ENCODE measurements at regions not wholly inside any gene's neighbourhood (a gene's known extent, or its start where the extent isn't known, plus 50 kb on each side); places are given as distances from the start of the nearest gene placed in this dataset.
A peak's percentile ranks its signal among the peaks of the same experiment; 100 is the strongest.

DNA sequence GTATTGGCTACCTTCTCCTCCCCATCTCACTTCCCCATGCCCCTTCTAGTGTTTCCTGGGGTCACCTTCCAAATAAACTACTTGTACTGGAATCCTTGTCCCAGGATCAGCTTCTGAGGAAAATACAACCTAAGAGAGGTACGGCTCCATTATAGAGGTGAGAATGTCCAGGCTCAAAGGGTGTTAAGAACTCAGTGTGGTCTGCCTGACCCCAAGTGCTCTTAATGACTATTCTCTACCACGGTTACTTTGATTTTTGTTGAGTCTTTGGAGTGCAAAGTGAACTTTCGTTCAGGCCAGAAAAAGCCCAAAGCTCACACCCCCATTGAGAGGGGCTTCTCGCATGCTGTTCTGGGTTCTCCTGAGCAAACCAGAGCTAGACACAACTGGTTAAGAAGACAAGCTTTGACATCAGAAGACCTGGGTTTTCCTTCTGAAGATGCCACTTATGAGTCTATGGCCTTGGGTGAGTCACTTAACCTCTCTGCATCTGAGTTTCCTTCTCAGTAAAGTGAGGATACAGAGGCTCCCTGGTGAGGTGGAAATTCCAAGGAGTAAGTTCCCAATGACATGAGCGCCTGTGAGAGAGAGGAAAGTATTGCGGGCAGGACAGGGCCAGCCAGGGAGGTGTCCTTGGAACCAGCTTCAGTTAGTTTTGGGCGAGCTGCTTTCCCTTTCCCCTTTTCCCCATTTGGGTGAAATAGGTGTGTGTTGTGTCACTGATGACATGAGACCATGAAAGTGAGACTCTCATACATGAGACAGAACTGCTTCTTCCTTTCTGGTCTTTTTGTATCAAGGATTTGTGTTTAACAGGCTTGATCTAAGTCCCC, 475.0 kb upstream of the PROK2 start:
- H3K4me3 Mint-ChIP-seq: no peak overlapping the region
- peaks cover 10% of the 10 kb centered on the region for H3K4me1 Mint-ChIP-seq
- WGBS, 2 experiments (ENCODE audit: insufficient coverage in 1 of 2, insufficient read length in 1 of 2): 90 to 100% methylated on average over 3 to 7 of the region's 7 CpGs
- no peak overlapping the region for H3K27ac ChIP-seq (ENCODE audit: low read depth, low read length)
- peak; percentile 50 for DNase-seq
- H3K4me1 ChIP-seq (ENCODE audit: control insufficient read depth, insufficient read depth, low read length): no peaks in the 10 kb centered on the region
- no peak overlapping the region for H3K27ac Mint-ChIP-seq
- no peaks in the 10 kb centered on the region for H3K9me3 ChIP-seq (ENCODE audit: control insufficient read depth, low read length)
- TF ChIP-seq, protein P1, sequence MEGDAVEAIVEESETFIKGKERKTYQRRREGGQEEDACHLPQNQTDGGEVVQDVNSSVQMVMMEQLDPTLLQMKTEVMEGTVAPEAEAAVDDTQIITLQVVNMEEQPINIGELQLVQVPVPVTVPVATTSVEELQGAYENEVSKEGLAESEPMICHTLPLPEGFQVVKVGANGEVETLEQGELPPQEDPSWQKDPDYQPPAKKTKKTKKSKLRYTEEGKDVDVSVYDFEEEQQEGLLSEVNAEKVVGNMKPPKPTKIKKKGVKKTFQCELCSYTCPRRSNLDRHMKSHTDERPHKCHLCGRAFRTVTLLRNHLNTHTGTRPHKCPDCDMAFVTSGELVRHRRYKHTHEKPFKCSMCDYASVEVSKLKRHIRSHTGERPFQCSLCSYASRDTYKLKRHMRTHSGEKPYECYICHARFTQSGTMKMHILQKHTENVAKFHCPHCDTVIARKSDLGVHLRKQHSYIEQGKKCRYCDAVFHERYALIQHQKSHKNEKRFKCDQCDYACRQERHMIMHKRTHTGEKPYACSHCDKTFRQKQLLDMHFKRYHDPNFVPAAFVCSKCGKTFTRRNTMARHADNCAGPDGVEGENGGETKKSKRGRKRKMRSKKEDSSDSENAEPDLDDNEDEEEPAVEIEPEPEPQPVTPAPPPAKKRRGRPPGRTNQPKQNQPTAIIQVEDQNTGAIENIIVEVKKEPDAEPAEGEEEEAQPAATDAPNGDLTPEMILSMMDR (conservative IDR thresholded peaks at IDR 0.05): no peak
- H3K9me3 Mint-ChIP-seq: no peaks in the 10 kb centered on the region
- no peak overlapping the region for H3K9ac ChIP-seq (ENCODE audit: extremely low read depth, low read length, poor library complexity, severe bottlenecking)
- H3K27me3 ChIP-seq (ENCODE audit: control insufficient read depth, insufficient read depth, low read length, poor library complexity, severe bottlenecking): peaks cover 57% of the 10 kb centered on the region
- H3K4me3 ChIP-seq (ENCODE audit: low read length): no peak overlapping the region
- peaks cover 54% of the 10 kb centered on the region for H3K27me3 Mint-ChIP-seq (ENCODE audit: insufficient read depth)
- no peaks in the 10 kb centered on the region for H3K36me3 ChIP-seq (ENCODE audit: control insufficient read depth, insufficient read depth, low read length)
- H3K36me3 Mint-ChIP-seq (ENCODE audit: low read depth): no peaks in the 10 kb centered on the region

DNA sequence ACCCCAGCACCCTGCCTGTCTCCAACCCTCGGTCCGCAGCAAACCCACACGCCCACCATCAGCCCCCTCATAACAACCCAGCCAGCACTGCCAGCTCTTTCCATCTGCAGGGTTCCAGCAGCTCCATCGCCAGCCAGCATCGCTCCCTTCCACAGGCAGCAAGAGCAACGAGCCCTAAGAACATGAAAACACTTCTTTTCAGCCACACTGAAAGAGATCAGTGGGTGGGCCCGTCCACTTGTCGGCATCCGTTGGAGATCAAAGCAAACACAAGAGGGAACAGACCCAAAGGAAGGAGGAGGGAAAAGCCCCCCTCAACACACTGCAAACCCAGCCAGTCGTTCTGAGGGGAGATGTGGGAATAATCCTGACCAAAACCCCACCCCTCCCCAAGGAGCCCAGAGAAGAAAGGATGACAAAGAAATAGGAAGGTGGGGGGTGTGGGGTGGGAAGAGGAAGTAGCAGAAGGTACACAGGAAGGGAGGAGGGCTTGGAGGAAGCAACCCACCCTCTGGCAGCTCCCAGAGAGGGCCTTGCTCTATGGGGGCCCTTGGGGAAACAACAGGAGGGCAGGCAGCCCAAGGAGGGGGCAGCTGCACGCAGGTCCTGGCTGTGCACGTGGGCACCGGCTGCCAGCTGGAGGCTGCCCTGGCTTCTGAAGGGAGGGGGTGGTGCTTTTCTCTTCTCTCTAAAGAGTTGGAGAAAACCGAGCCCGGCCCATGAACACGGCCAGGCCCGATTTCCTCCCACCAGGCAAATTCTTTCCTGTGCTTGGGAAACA, 473.6 kb upstream of the PROK2 start:
- Histone ChIP-seq H3K4me3 (ENCODE audit: low read length) (no peak overlapping the region), H3K9me3 (ENCODE audit: control insufficient read depth, low read length) (no peaks in the 10 kb centered on the region), H3K27me3 (ENCODE audit: control insufficient read depth, insufficient read depth, low read length, poor library complexity, severe bottlenecking) (peaks cover 43% of the 10 kb centered on the region), H3K9ac (ENCODE audit: extremely low read depth, low read length, poor library complexity, severe bottlenecking) (no peak overlapping the region), H3K4me1 (ENCODE audit: control insufficient read depth, insufficient read depth, low read length) (no peaks in the 10 kb centered on the region), H3K27ac (ENCODE audit: low read depth, low read length) (peak overlapping the region; percentile 66), H3K36me3 (ENCODE audit: control insufficient read depth, insufficient read depth, low read length) (no peaks in the 10 kb centered on the region)
- Mint-ChIP-seq H3K9me3 (no peaks in the 10 kb centered on the region), H3K4me1 (peaks cover 12% of the 10 kb centered on the region), H3K27me3 (ENCODE audit: insufficient read depth) (peaks cover 40% of the 10 kb centered on the region), H3K4me3 (no peak overlapping the region), H3K27ac (no peak overlapping the region), H3K36me3 (ENCODE audit: low read depth) (no peaks in the 10 kb centered on the region)
- TF ChIP-seq, protein P1 (conservative IDR thresholded peaks at IDR 0.05): no peak
- peak; percentile 50 for DNase-seq
- 60 to 67% methylated on average over 3 to 16 of the region's 17 CpGs for WGBS, 2 experiments (ENCODE audit: insufficient coverage in 1 of 2, insufficient read length in 1 of 2)

DNA sequence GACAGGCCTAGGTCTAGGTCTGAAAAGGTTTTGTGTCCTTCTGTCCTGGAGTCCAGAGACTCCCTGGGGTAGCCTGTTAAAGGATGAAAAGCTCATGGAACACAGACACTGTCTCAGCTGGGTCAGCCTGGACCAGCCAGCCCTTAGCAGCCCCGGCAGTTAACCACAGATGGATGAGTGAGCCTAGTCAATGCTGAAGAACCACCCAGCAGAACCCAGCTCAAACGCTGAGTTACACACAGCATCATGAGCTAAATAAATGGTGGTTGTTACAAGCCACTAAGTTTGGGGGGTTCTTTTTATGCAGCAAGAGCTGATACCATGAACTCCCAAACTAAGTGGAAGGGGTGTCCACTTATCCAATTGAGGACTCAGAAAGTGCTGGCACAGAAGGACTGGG, 472.8 kb upstream of the PROK2 start:
- Mint-ChIP-seq H3K9me3 (no peaks in the 10 kb centered on the region), H3K4me1 (peaks cover 12% of the 10 kb centered on the region), H3K4me3 (no peak overlapping the region), H3K27me3 (ENCODE audit: insufficient read depth) (peaks cover 32% of the 10 kb centered on the region), H3K27ac (no peak overlapping the region), H3K36me3 (ENCODE audit: low read depth) (no peaks in the 10 kb centered on the region)
- peaks cover 35% of the 10 kb centered on the region for H3K27me3 ChIP-seq (ENCODE audit: control insufficient read depth, insufficient read depth, low read length, poor library complexity, severe bottlenecking)
- TF ChIP-seq, protein P1 (conservative IDR thresholded peaks at IDR 0.05): no peak
- DNase-seq: no peak
- H3K4me1 ChIP-seq (ENCODE audit: control insufficient read depth, insufficient read depth, low read length): no peaks in the 10 kb centered on the region
- no peaks in the 10 kb centered on the region for H3K9me3 ChIP-seq (ENCODE audit: control insufficient read depth, low read length)
- H3K36me3 ChIP-seq (ENCODE audit: control insufficient read depth, insufficient read depth, low read length): no peaks in the 10 kb centered on the region
- no peak overlapping the region for H3K4me3 ChIP-seq (ENCODE audit: low read length)
- no peak overlapping the region for H3K9ac ChIP-seq (ENCODE audit: extremely low read depth, low read length, poor library complexity, severe bottlenecking)
- 88 to 100% methylated on average over 2 of the region's 2 CpGs for WGBS, 2 experiments (ENCODE audit: insufficient coverage in 1 of 2, insufficient read length in 1 of 2)
- no peak overlapping the region for H3K27ac ChIP-seq (ENCODE audit: low read depth, low read length)
